ENCODE measurements at regions not wholly inside any gene's neighbourhood (a gene's known extent, or its start where the extent isn't known, plus 50 kb on each side); places are given as distances from the start of the nearest gene placed in this dataset.
"Not testable (repeated sequence)": the region's sequence is repeated elsewhere in the genome, so short reads cannot be mapped to it uniquely, and the experiment has no call there.

GRCh38 chr6:6867404-6867799 is 240.4 kb upstream of the RREB1 start:
- DNase-seq (ENCODE audit: low spot score): no peak

GRCh38 chr6:6869094-6869493 is 238.7 kb upstream of the RREB1 start:
- DNase-seq (ENCODE audit: low spot score): no peak

GRCh38 chr6:6870921-6871320 is 236.8 kb upstream of the RREB1 start:
- DNase-seq (ENCODE audit: low spot score): no peak

GRCh38 chr6:6872459-6873344 is 235.1 kb upstream of the RREB1 start:
- DNase-seq (ENCODE audit: low spot score): no peak

- no peak for DNase-seq (ENCODE audit: low spot score)
These were observed 234.0 kb upstream of the RREB1 start for GRCh38 chr6:6873778-6874177.

- DNase-seq (ENCODE audit: low spot score): no peak
These were observed 231.8 kb upstream of the RREB1 start for GRCh38 chr6:6875818-6876470.

- DNase-seq (ENCODE audit: low spot score): not testable (repeated sequence)
These were observed 230.0 kb upstream of the RREB1 start for GRCh38 chr6:6877792-6878191.

- no peak for DNase-seq (ENCODE audit: low spot score)
These were observed 228.7 kb upstream of the RREB1 start for GRCh38 chr6:6878887-6879585.

- not testable (repeated sequence) for DNase-seq (ENCODE audit: low spot score)
These were observed 228.2 kb upstream of the RREB1 start for GRCh38 chr6:6879586-6879974.

GRCh38 chr6:6880745-6881437 is 226.9 kb upstream of the RREB1 start:
- DNase-seq (ENCODE audit: low spot score): no peak

GRCh38 chr6:6881438-6882225 is 226.1 kb upstream of the RREB1 start:
- no peak for DNase-seq (ENCODE audit: low spot score)

GRCh38 chr6:6882592-6882991 is 225.2 kb upstream of the RREB1 start:
- DNase-seq (ENCODE audit: low spot score): no peak

- no peak for DNase-seq (ENCODE audit: low spot score)
These were observed 224.8 kb upstream of the RREB1 start for GRCh38 chr6:6883011-6883410.

- DNase-seq (ENCODE audit: low spot score): no peak
These were observed 223.6 kb upstream of the RREB1 start for GRCh38 chr6:6884193-6884627.

GRCh38 chr6:6884916-6885315 is 222.8 kb upstream of the RREB1 start:
- DNase-seq (ENCODE audit: low spot score): no peak

GRCh38 chr6:6885521-6886170 is 222.1 kb upstream of the RREB1 start:
- DNase-seq (ENCODE audit: low spot score): no peak

- no peak for DNase-seq (ENCODE audit: low spot score)
These were observed 221.4 kb upstream of the RREB1 start for GRCh38 chr6:6886171-6886885.

GRCh38 chr6:6886886-6887285 is 220.9 kb upstream of the RREB1 start:
- no peak for DNase-seq (ENCODE audit: low spot score)

- DNase-seq (ENCODE audit: low spot score): no peak
These were observed 218.2 kb upstream of the RREB1 start for GRCh38 chr6:6889601-6890000.

GRCh38 chr6:6890400-6890858 is 217.3 kb upstream of the RREB1 start:
- DNase-seq (ENCODE audit: low spot score): no peak
